HG03025 (cell line): ENCODE measurements at regions not wholly inside any gene's neighbourhood (a gene's known extent, or its start where the extent isn't known, plus 50 kb on each side); places are given as distances from the start of the nearest gene placed in this dataset.
"Not testable (repeated sequence)": the region's sequence is repeated elsewhere in the genome, so short reads cannot be mapped to it uniquely, and the experiment has no call there.

ENCODE experiments used
- ATAC-seq: cut with Tn5 transposase; IDR thresholded peaks from one replicate; pipeline ENCODE4 v1.9.1; 2021; ENCODE audit warnings: mild to moderate bottlenecking, moderate library complexity; ENCODE audit not compliant: unreplicated experiment, low FRiP score

DNA sequence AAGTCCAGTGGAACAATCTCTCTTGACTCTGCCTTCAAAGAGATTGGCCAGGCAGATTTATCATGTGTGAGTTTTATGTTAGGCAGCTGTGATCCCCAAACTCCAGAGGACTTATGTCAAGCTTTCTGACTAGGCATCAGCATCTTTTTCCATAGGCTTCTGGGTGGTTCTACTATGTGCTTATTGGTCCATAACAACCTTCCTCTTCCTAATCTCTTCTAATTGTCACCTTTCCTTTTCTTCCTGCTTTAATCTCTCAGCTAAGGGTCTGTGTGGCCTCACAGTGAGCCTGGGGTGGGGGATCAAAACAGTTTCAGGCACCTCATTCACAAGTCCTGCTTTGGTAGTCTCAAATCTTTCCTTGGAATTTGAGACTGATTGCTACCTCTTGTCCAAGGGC, 170.9 kb upstream of the CHD1 start:
- ATAC-seq: no peak

DNA sequence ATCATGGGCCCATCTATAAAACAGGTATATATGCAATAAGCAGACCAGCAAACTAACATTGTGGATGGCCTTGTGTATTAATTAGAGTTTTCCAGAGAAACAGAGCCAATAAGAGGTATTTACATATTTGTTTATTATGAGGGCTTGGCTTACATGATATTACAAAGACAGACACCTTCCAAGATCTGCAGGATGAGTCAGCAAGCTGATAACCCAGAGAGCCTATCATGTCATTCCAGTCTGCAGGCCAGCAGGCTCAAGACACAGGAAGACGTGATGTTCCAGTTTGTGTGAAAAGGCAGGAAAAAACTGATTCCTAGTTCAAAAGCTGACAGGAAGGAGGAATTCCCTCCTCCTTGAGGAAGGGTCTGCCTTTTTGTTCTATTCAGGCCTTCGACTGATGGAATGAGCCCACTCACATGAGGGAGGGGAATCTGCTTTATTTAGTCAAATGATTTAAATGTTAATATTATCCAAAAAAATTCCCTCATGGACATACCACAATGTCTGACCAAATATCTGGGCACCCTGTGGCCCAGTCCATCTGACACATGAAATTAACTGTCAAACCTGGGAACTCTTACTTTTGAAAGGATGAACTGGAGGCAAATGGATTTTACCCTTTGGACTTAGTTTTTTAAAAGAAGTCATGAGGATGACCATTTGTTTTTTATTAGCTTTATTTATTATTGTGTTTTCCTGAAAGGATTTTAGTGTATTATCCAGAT, 161.2 kb upstream of the CHD1 start:
- ATAC-seq: no peak

DNA sequence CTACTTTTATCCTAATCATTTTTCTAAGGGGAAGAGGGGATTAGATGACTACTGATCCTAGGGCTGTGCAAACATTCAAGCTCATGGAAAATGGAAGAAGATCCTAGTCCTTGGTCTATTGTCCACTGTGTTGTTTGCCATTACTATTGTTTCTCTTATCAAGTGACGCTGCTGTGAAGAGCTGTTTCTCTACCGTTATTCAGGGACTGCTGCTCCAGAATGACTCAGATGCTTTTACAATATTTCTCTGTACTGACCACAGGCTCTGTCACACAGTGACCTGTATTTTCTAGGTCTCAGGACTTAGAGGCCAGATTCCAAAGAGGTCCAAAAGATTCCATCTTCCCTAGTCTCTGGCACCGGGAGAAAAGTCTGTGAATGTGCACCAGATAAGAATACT, 159.5 kb upstream of the CHD1 start:
- ATAC-seq: no peak

DNA sequence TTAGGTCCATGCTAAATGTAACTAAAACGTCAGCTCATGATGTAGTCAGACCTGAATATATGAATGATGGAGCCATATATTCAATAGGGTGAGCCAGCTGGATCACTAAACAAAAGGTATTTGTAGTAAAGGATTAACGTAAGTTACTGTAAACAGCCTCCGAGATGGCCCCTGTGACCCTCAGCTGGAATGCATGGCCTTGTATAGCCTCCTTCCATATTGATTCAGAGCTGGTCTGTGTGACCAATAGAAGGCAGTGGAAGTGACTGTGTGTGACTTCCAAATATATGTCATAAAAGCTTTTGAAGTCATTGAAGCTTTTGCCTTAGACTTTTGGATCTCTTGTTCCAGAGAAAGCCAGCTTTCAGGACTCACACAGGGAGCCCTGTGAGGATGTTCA, 154.4 kb upstream of the CHD1 start:
- no peak for ATAC-seq

DNA sequence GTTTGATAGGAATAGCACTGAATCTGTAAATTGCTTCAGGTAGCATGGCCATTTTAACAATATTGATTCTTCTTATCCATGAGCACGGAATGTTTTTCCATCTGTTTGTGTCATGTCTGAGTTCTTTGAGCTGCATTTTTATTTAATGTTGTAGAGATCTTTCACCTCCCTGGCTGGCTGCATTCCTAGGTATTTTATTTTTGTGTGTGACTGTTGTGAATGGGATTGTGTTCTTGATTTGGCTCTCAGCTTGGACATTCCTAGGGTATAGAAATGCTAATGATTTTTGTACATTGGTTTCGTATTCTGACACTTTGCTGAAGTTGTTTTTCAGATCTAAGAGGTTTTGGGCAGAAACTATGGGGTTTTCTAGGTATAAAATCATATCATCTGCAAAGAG, 152.9 kb upstream of the CHD1 start:
- no peak for ATAC-seq

DNA sequence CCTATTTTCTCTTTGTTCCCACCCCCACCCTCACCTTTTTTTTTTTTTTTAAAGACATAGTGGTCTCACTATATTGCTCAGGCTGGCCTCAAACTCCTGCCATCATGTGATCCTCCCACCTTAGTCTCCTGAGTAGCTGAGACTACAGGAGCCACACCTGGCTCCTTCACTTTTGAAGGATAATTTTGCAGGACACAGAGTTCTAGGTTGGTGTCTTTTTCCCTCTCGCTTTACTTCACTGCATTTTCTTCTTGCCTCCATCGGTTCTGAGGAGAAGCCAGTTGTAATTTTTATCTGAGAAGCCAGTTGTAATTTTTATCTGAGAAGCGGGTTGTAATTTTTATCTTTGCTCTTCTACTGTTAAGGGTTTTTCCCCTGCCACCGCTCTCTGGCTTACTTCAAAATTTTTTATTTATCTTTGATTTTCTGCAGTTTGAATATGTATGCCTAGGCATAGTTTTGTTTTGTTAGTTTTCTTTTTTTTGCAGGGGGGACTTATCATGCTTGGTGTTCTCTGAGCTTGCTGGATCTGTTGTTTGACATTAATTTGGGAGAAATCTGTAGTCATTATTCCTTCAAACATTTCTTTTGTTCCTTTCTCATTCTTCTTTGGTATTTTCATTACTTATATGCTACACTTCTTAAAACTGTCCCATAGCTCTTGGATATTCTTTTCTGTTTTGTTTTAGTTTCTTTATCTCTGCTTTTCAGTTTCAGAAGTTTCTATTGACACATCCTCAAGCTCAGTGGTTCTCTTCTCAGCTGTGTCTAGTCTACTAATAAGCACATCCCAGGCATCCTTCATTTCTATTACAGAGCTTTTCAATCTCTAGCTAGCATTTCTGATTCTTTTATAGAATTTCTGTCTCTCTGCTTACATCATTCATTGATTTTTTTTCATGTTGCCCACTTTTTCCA, 148.2 kb upstream of the CHD1 start:
- peak; percentile 95 for ATAC-seq

DNA sequence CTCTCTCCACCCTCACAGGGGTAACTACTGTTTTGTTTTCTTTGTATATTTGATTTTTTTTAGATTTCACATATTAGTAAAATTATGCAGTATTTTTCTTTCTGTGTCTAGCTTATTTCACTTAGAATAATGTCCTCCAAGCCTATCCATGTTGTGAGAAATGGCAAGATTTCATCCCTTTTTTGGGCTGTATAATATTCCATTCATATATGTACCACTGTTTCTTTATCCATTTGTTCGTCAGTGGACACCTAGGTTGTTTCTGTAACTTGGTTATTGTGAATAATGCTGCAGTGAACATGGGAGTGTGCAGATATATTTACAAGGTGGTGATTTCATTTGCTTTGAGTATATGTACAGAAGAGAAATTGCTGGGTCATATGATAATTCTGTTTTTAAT, 144.0 kb upstream of the CHD1 start:
- no peak for ATAC-seq

DNA sequence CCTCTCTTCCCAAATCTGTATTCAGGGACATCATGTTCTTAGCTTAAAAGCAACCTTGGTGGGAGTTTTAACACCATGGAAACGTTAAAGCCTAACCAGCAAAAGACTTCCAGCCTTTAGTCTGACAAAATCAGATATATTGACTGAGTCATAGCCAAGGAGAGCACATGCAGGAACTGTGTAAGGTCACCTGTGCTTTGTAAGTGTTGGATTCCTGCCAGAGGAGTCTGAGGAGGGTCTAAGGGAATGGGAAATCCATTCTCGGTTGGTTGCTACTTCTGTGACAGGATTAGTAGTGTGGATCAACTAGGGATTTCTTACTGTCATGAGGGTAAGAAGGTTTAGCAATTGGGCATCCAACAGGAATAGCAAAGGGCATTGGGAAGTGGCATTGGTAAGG, 142.0 kb upstream of the CHD1 start:
- no peak for ATAC-seq

DNA sequence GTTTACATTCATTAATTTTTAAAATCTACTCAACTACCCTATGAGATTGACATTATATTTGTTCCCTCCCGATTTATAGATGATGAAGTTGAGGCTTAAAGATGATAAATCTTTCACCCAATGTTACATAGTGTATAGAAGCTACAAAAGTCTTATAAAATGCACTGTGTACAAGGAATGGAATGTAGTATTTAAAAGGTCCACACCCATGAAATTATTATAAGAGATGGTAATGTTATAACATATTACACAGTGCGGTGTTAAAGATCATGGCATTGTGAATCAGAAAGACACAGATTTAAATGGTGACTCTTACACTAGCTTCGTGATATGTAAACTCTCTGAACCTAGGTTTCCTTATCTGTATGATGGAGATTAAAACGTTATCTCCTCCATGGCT, 141.6 kb upstream of the CHD1 start:
- no peak for ATAC-seq

DNA sequence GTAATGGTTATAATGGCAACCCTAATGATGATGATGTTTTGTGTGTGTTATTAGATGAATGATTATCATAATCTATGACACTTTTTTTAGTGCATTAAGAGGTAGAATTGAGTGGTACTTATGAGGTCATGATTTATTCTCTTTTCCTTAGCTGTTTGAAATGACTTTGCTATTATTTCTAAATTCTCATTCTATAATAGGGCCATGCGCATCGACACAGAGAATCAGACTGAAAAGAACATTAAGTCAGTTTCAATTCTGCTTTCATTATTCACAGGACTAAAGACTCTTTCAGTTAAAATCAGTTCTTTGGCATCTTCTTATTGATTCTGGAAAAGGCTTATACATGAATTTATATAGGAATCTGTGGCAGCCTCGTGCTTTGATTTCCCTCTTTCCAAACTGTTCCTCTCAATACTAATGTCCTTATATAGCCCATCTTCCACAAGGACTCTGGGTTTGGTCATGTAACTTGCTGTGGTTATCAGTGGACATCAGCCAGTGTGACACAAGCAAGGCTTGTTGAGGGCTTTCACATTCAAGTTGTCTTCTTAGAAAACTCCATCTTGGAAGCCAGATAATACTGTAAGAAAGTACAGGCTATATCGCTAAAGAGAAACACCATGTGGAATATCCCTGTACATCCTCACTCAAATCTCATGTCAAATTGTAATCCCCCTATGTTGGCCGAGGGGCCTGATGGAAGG, 140.3 kb upstream of the CHD1 start:
- ATAC-seq: peak; percentile 93

DNA sequence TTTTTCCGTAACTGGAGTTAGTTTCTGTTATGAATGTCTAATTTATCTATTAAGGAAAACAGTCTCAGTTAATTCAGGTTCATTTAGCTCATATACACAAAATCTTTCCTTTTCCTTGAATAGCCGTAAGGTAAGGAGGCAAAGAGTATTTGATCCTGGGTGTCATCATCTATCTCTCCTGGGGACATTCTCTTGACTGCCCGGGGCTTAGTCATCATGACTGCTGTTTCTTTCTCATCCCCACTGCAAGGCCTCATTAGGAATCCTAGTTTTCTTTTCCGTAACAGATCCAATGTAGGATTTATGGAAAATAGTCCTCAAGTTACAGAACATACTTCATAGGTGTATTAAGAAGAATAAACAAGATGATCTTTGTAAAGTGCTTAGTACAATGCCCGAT, 134.9 kb upstream of the CHD1 start:
- ATAC-seq: no peak

DNA sequence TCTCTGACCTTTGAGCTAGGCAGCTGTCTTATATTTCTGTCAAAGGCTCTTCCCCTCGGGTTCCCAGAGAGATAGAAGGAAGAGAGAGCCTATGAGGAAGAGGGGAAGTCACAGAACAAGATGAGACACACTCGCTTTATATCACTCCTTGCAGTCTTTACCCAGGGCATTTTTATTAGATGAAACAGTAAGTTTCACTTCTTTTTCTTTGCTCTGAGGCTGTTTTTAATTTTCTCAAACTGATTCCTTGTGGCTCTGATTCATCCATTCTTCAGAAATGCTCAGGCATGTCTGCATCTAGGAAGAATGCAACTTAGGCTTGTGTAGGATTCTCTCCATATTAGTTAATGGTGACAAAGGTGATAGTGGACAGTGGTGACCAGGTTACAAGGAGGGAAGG, 132.9 kb upstream of the CHD1 start:
- ATAC-seq: no peak

DNA sequence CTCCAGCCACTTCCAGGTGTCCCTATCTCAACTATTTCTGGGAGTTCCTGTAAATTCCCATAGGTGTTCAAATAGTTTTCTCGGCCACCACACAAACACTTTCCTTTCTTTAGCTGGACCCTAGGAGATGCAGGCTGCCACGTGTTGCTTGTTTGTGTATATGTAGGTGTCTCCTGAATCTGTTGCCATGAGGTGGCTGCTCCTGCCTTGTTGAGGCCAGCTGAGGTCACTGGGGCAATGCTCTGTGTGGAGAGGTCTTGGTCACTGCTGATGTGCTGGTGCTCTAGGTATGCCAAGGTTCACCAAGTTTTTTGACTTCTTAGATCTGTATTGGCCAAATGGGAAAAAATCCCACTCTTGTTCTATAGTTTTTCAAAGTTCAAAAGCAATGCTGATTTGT, 132.5 kb upstream of the CHD1 start:
- ATAC-seq: no peak

DNA sequence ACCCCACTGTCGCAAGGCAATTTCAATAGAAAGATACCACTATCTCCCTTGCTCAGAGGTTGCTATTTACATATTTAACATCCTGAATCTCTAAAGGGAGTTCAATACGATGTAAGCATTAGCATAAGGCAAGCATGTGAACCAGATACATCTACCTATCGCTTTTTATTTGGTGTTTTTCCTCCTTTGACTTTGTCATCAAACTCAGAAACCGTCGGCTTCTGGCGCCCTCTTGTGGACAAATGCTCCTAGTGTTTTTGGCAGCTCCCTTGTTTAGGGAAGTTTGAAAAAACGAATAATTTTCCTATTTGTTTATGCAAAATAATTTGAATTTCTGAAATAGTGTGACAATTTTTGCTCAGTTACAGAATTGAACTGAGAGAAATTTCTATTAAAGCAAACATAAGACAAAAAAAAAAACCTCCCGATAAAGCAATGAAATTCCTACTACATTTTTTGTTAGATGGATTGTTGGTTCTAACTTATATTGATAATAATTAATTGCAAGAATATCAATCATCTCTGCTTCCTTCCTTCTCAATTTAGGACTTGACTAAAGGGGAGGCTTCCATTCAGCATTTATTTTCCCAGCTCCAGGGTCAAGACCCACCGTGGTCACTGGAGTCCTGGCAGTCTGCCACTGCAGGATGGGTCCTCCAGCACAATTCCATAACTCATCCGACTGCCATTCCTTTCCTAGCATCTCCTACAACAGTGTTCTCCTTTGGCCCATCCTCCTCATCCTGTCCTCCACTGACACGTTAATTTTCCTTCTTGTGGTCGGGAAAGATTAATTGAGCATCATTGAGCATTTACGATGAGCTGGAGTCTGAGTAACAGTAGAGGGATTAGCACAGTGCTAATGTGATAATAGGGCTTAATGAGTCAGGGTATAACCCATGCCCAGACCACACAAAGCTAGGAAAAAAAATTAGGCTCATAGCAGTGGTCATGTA, 131.8 kb upstream of the CHD1 start:
- ATAC-seq: peak; percentile 38

DNA sequence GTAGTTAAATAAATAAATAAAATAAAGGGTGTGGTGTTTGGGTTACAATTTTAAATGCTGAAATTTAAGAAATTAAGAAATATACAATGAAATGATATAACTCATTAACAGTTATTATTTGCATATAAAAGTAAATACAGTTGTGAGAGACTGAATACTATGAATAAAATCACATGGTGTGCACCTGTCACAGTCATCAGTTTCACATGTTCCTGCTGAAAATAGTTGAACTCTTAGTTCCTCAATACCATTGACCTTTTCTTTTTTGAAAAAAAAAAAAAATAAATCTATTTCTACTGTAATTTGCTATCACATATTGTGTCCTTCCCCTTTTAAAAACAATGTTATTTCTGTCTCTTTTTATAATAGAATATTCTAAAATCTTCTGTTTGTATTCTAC, 130.9 kb upstream of the CHD1 start:
- peak; percentile 86 for ATAC-seq

DNA sequence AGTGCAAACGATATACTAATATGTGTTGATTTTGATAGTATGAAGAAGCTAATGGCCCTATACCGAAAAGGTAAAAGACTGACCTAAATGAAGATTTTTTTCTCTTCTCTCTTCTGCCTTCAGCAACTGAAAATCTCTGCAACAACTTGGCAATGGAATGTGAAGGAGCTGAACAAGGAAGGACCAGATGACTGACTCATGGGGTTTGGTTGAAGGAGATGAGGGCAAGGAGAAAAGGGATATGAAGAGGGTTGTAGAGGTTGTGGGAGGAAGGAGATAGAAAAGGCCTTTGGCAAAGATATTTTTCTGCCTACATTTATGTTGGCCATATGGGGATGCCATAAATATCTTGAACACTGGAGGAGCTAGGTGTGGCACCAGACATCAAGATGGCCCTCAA, 129.7 kb upstream of the CHD1 start:
- no peak for ATAC-seq

DNA sequence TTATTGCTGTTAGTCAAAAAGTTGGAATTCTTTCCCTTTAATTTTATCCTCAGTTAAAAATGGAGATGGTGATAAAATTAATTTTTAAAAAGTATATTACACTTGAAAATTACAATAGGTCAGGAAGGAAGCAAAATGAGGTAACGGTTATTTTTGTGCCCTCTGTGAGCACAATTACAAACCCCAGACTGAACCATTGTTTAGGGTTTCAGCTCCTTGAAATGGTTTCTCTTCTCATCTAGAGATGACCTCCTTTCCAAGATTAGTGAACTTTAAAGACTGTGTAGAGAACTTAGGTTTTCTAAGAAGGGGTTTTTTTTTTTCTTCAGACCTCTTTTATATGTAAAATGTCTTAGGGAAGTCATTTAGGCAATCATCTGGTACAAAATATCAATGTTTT, 126.2 kb upstream of the CHD1 start:
- ATAC-seq: peak; percentile 50

DNA sequence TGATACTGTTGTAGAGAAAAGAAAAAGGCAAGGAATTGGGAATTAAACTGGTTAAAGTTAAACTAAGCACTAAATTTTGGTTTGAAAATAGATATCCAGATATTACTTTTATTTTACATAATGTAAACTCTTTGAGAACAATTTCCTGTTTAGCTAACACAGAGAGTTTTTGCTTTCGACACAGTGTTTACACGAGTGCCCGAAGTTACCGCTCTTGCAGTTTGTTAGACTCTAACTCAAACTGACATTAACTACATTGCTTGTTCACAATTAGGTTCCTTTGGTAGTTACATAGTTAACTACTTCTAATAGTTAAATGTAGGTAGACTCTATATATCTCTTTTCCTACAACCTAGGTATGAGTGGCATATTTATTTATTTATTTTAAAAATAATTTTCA, 117.1 kb upstream of the CHD1 start:
- no peak for ATAC-seq

DNA sequence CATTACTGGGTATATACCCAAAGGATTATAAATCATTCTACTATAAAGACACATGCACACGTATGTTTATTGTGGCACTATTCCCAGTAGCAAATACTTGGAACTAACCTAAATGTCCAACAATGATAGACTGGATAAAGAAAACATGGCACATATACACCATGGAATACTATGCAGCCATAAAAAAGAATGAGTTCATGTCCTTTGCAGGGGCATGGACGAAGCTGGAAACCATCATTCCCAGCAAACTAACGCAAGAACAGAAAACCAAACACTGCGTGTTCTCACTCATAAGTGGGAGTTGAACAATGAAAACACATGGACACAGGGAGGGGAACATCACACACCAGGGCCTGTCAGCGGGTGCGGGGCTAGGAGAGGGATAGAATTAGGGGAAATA, 114.5 kb upstream of the CHD1 start:
- not testable (repeated sequence) for ATAC-seq

DNA sequence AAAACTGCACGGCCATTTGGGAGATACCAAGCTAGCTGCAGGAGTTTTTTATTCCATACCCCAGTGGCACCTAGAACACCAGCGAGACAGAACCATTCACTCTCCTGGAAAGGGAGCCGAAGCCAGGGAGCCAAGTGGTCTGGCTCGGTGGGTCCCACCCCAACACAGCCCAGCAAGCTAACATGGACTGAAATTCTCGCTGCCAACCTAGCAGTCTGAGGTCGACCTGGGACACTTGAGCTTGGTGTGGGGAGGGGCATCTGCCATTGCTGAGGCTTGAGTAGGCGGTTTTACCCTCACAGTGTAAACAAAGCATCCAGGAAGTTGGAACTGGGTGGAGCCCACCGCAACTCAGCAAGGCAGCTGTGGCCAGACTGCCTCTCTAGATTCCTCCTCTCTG, 108.9 kb upstream of the CHD1 start:
- peak; percentile 47 for ATAC-seq
